NB4 (cell line): ENCODE measurements at regions not wholly inside any gene's neighbourhood (a gene's known extent, or its start where the extent isn't known, plus 50 kb on each side); places are given as distances from the start of the nearest gene placed in this dataset.

Experiments
- DNase-seq: peaks from one replicate; pipeline ENCODE4 v3.0.0; 2010; ENCODE audit warnings: low read depth
- H3K4me3 ChIP-seq: one replicate; pipeline ENCODE4 v1.5.1; 2011; ENCODE audit warnings: mild to moderate bottlenecking, low read depth, low read length, moderate library complexity
- CTCF ChIP-seq: IDR thresholded peaks from one replicate; pipeline ENCODE4 v1.5.1; 2012; ENCODE audit warnings: low read depth, low read length
- MYC ChIP-seq: IDR thresholded peaks from 2 replicates; pipeline ENCODE4 v1.6.1; 2011; ENCODE audit warnings: low read depth, low read length
- POLR2A ChIP-seq: IDR thresholded peaks from 2 replicates; pipeline ENCODE4 v1.6.1; 2011; ENCODE audit warnings: mild to moderate bottlenecking; ENCODE audit not compliant: insufficient read length; ENCODE audit errors: extremely low read depth
- TF ChIP-seq, protein P1 (sequence below): IDR thresholded peaks from 2 replicates; pipeline ENCODE4 v1.6.1; 2011; ENCODE audit warnings: low read depth, low read length

DNA sequence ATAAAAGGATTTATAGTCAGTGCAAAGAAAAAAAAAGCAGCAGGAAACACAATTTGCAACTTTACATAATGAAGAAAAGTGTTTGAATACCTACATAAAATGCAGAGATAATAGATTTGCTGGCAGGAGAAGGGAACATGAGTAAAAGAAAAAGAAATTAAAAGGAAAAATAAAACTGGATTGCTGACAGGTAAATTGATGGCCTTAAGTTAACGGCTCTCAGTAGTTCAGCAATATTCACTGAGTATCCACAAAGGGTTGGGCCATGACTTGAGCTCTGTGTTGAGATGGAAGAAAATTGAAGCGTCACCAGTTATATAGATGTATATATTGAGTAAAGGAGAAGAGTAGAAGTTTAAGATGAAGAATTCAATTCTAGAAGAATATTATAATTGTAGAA lies 330.1 kb upstream of the VCX start:
- no peak overlapping the region for H3K4me3 ChIP-seq
- no peak for DNase-seq
- no peak for TF ChIP-seq POLR2A
- TF ChIP-seq CTCF: no peak
- TF ChIP-seq MYC: no peak
- TF ChIP-seq, protein P1, sequence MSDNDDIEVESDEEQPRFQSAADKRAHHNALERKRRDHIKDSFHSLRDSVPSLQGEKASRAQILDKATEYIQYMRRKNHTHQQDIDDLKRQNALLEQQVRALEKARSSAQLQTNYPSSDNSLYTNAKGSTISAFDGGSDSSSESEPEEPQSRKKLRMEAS: no peak

DNA sequence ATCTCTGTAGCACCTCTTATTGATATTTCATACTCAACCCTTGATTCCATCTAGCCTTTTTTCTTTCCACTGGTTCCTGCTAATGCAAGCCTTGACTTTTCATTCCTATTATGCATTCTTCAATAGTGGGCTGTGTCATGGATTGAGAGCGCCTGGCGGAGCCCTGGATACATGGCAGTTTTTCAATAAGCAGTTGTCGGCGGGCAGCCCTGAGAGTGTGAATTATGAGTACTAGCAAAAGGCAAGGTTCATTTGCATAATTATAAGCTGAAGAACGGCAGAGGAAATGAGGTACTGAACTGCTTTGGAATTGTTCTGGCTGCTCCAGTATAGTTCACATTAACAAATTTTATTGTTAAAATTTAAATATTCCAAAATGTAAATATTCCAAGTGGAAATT lies 339.7 kb upstream of the VCX start:
- DNase-seq: no peak
- H3K4me3 ChIP-seq: no peak overlapping the region
- TF ChIP-seq, protein P1: no peak
- TF ChIP-seq CTCF (no peak), MYC (no peak), POLR2A (no peak)

DNA sequence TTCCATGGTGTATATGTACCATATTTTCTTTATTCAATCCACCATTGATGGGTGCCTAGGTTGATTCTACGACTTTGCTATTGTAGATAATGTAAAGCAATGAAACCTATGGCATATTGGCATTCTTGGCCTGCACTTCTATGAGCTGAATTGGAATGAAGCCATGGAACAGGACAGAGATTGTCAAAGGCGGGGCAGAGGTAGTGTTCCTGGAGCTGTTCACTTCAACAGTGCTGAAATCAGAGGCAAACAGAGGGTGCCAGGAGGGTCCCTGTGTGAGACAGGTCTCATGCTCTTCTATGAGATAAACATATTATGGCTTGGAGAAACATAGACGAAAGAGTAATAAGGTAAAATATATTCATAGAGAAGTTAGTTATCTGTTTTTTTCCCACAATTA lies 342.6 kb upstream of the VCX start:
- DNase-seq: peak; percentile 0
- no peak overlapping the region for H3K4me3 ChIP-seq
- TF ChIP-seq POLR2A (no peak), MYC (no peak), CTCF (no peak)
- TF ChIP-seq, protein P1: no peak

- H3K4me3 ChIP-seq: no peak overlapping the region
- no peak for DNase-seq
Observed at GRCh38 chrX:7486505-7486904, 338.6 kb upstream of the PUDP start.

DNA sequence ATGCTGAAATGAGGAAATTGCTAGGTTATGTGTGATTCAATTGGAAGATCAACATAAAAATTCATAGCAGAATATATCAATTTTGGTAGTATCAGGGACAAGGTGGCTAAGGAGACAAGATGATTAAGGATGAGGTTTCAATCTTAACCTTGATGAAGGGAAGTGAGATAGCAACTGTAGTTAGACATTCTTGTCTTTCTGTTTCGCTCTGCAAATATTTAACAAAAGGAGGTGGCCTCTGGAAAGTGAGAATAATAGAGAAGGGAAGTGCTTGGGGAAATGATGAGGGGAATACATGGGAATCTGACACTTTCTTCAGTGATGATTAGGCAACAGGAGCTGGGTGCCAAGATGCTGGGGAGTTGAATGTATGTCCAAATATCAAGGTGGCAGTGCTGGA lies 337.1 kb upstream of the PUDP start:
- TF ChIP-seq MYC (no peak), CTCF (no peak), POLR2A (no peak)
- TF ChIP-seq, protein P1: no peak
- H3K4me3 ChIP-seq: no peak overlapping the region
- no peak for DNase-seq

More at GRCh38 chrX:7486505-7486904, 338.6 kb upstream of the PUDP start:
- no peak for TF ChIP-seq MYC
- TF ChIP-seq POLR2A: no peak
- TF ChIP-seq, protein P1: no peak
- TF ChIP-seq CTCF: no peak

DNA sequence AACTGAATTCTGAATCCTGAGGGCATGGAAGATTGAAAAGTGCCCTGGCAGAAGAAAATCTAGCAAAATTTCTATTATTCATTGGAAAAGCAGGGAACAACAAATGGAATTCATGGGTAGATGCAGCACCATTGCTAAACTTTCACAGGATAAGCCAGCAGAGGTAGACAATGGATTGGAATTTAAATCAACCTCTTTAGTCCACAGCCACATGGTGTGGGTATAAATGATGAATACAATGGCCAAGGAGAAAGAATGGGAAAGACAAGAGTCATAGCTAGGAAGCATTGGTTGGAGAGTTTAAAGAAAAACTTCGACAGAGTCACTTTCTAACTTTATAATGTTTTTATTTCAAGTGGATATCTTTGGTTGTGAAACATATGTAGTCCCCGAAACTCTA lies 332.8 kb upstream of the PUDP start:
- DNase-seq: no peak
- no peak for TF ChIP-seq CTCF
- no peak for TF ChIP-seq MYC
- TF ChIP-seq POLR2A: no peak
- TF ChIP-seq, protein P1: no peak
- H3K4me3 ChIP-seq: no peak overlapping the region
